Activated CD8-positive, alpha-beta T cell treated with anti-CD3 and anti-CD28 coated beads, Interleukin-2, amount 10 ng/mL, durations not matched to agents 7 days and 5 days (primary cell): ENCODE measurements at regions not wholly inside any gene's neighbourhood (a gene's known extent, or its start where the extent isn't known, plus 50 kb on each side); places are given as distances from the start of the nearest gene placed in this dataset.

Experiments used
- ATAC-seq: fragments of 150-1000 bp; cut with Tn5 transposase; one replicate; pipeline ENCODE4 v1.10.0; 2021; ENCODE audit warnings: moderate library complexity
- CTCF ChIA-PET: fragments of 350-600 bp; sonication (Branson Sonifier 250); formaldehyde crosslinking; loops from one replicate; lab custom pipeline; 2021; ENCODE audit warnings: antibody characterized with exemption; lab: Charles Lee
- POLR2A ChIA-PET: fragments of 350-600 bp; sonication (Branson Sonifier 250); formaldehyde crosslinking; loops from one replicate; lab custom pipeline; 2021; ENCODE audit warnings: antibody characterized with exemption; lab: Charles Lee
- DNase-seq: peaks from one replicate; pipeline ENCODE4 v3.0.0-alpha.2; 2020
- H3K27ac Mint-ChIP-seq: one replicate; pipeline ENCODE4 v1.8.0; 2021; ENCODE audit warnings: mild to moderate bottlenecking, mixed read lengths
- H3K27me3 Mint-ChIP-seq: one replicate; pipeline ENCODE4 v1.8.0; 2021; ENCODE audit warnings: low read depth, mixed read lengths
- H3K36me3 Mint-ChIP-seq: one replicate; pipeline ENCODE4 v1.8.0; 2021; ENCODE audit warnings: low read depth, mixed read lengths
- H3K4me1 Mint-ChIP-seq: one replicate; pipeline ENCODE4 v1.8.0; 2021; ENCODE audit warnings: low read depth, mixed read lengths
- H3K4me3 Mint-ChIP-seq: one replicate; pipeline ENCODE4 v1.8.0; 2021; ENCODE audit warnings: mild to moderate bottlenecking, mixed read lengths
- H3K9me3 Mint-ChIP-seq: one replicate; pipeline ENCODE4 v1.8.0; 2022; ENCODE audit warnings: mixed read lengths; ENCODE audit not compliant: insufficient read depth

- ATAC-seq (no peak), DNase-seq (no peak)
- no peaks in the 10 kb centered on the region for H3K27me3 Mint-ChIP-seq
- no peaks in the 10 kb centered on the region for H3K4me1 Mint-ChIP-seq
- no peak overlapping the region for H3K4me3 Mint-ChIP-seq
- POLR2A ChIA-PET: no interaction called here
- H3K36me3 Mint-ChIP-seq: no peaks in the 10 kb centered on the region
- CTCF ChIA-PET: interaction anchor here (0.9 kb wide), 1 partner anchor 305 kb away, joined by 3 read pairs; no protein-coding TSS in a partner anchor
- no peaks in the 10 kb centered on the region for H3K9me3 Mint-ChIP-seq
- H3K27ac Mint-ChIP-seq: no peak overlapping the region
Observed at GRCh38 chr12:85562765-85563164, 273.4 kb downstream of the RASSF9 start.

GRCh38 chr12:85564786-85565185 is 271.4 kb downstream of the RASSF9 start:
- no peak overlapping the region for H3K27ac Mint-ChIP-seq
- DNase-seq (no peak), ATAC-seq (no peak)
- H3K36me3 Mint-ChIP-seq: no peaks in the 10 kb centered on the region
- H3K9me3 Mint-ChIP-seq: no peaks in the 10 kb centered on the region
- no peaks in the 10 kb centered on the region for H3K4me1 Mint-ChIP-seq
- ChIA-PET CTCF (no interaction called here), POLR2A (no interaction called here)
- no peak overlapping the region for H3K4me3 Mint-ChIP-seq
- no peaks in the 10 kb centered on the region for H3K27me3 Mint-ChIP-seq

DNA sequence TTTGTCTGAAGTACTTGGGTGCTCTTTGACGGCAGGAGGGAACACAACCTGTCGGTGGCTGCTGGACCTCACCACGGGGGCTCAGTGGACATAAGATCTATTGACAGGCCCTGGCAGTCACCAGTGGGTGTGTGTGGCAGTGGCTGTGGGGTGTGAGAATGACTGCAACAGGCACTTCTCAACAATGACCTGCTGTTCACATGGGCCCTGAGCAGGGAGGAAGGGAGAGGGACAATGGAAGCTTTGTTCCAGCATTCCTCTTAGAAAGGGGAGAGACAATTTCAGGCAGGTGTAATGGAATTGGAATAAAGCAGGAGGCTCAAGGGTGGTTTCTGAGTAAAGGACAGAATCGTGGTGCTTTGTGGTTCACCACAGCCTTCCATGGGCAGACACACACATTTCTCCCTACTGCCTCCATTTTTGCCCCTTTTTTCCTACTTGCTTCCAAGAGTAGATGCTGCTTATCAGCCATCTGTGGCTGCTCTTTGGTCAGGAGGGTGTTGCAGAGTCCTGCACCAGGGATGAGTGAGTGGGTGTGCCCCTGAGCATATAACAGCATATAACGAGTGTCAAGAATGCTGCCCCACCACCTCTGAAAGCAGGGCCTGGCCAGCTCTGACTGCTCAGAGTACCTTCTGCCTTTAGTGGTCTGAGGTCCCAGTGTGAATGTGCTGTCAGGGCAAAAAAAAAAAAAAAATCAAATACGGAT is 267.7 kb downstream of the RASSF9 start:
- DNase-seq: no peak
- no peak for ATAC-seq
- H3K36me3 Mint-ChIP-seq: no peaks in the 10 kb centered on the region
- H3K27ac Mint-ChIP-seq: no peak overlapping the region
- H3K4me1 Mint-ChIP-seq: no peaks in the 10 kb centered on the region
- ChIA-PET POLR2A (no interaction called here), CTCF (no interaction called here)
- H3K9me3 Mint-ChIP-seq: no peaks in the 10 kb centered on the region
- no peak overlapping the region for H3K4me3 Mint-ChIP-seq
- H3K27me3 Mint-ChIP-seq: no peaks in the 10 kb centered on the region

DNA sequence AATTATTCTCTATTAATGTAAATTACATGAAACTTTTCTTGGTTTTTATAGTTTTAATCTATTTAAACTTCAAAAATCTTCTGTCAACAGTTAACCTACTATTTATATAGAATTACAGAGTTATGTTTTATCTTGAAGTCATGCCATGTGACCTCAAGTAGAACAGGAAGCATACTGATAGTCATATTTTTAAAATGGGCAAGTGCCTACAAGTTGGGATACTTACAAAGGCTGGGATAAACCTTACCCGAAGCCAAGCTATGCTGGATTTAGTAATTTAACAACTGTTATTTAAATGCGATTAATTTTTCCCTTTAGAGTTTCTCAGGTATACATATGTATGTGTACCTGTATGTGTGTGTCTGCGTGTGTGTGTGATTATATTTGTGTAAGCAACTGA is 266.9 kb downstream of the RASSF9 start:
- no peaks in the 10 kb centered on the region for H3K27me3 Mint-ChIP-seq
- no peaks in the 10 kb centered on the region for H3K36me3 Mint-ChIP-seq
- DNase-seq (no peak), ATAC-seq (no peak)
- no peaks in the 10 kb centered on the region for H3K9me3 Mint-ChIP-seq
- no peaks in the 10 kb centered on the region for H3K4me1 Mint-ChIP-seq
- H3K4me3 Mint-ChIP-seq: no peak overlapping the region
- POLR2A ChIA-PET: no interaction called here
- CTCF ChIA-PET: no interaction called here
- no peak overlapping the region for H3K27ac Mint-ChIP-seq

DNA sequence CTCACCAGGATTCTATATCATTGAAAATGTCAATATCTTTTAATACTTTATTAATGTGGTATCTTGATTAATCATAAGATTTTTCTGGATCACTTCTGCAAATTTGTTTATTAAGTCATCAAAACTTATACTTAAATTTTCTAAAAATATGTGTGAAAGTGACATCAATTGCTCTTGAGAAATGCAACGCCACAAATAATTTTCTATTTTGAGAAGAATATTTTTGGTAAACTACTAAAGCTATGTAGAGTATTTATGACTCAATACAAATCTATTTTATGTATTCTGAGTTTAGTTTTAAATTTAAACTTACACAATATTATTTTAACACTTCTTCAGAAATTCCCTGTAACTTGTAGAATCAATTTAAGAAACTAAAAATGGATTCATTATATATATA is 263.3 kb downstream of the RASSF9 start:
- no peak overlapping the region for H3K4me3 Mint-ChIP-seq
- ATAC-seq (no peak), DNase-seq (no peak)
- H3K27me3 Mint-ChIP-seq: no peaks in the 10 kb centered on the region
- ChIA-PET CTCF (no interaction called here), POLR2A (no interaction called here)
- no peaks in the 10 kb centered on the region for H3K4me1 Mint-ChIP-seq
- no peaks in the 10 kb centered on the region for H3K9me3 Mint-ChIP-seq
- no peaks in the 10 kb centered on the region for H3K36me3 Mint-ChIP-seq
- H3K27ac Mint-ChIP-seq: no peak overlapping the region

DNA sequence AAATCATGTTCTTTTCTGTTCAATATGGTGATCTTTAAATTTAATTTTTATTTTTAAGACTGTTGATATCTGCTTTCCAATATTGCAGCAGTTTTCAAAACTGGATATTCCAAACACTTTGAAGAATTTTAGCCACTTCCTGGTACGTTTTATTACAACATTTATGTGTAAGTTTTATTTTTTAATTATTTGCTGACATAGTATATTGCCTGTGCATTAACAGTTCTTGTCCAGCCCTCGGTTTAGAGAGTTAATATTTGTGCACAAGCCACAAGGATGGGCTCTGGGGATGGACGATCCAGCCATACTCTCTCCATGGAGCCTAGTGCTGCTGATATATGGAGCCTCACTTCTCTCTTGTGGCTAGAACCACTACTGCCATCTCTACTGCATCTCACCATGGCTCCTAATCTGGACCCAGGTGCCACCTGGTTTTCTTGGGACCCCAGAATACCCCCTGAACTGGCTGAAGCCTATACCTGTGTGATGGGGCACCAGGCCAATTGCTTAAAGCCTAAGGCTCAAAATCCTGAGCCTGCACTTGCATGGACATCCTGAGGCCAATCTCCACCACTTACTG is 262.5 kb downstream of the RASSF9 start:
- H3K9me3 Mint-ChIP-seq: no peaks in the 10 kb centered on the region
- ATAC-seq (no peak), DNase-seq (no peak)
- no peak overlapping the region for H3K4me3 Mint-ChIP-seq
- ChIA-PET POLR2A (no interaction called here), CTCF (no interaction called here)
- no peaks in the 10 kb centered on the region for H3K27me3 Mint-ChIP-seq
- H3K36me3 Mint-ChIP-seq: no peaks in the 10 kb centered on the region
- H3K4me1 Mint-ChIP-seq: no peaks in the 10 kb centered on the region
- H3K27ac Mint-ChIP-seq: no peak overlapping the region

GRCh38 chr12:85574291-85574690 is 261.9 kb downstream of the RASSF9 start:
- ChIA-PET CTCF (interaction anchor here (1.3 kb wide), 1 partner anchor 293 kb away, joined by 7 read pairs; no protein-coding TSS in a partner anchor), POLR2A (no interaction called here)
- H3K27me3 Mint-ChIP-seq: no peaks in the 10 kb centered on the region
- no peaks in the 10 kb centered on the region for H3K4me1 Mint-ChIP-seq
- no peaks in the 10 kb centered on the region for H3K9me3 Mint-ChIP-seq
- no peak for DNase-seq
- H3K27ac Mint-ChIP-seq: no peak overlapping the region
- no peak overlapping the region for H3K4me3 Mint-ChIP-seq
- no peaks in the 10 kb centered on the region for H3K36me3 Mint-ChIP-seq
- ATAC-seq: no peak

GRCh38 chr12:85575120-85576096 is 260.8 kb downstream of the RASSF9 start:
- H3K36me3 Mint-ChIP-seq: no peaks in the 10 kb centered on the region
- DNase-seq: peak; percentile 40
- H3K27me3 Mint-ChIP-seq: no peaks in the 10 kb centered on the region
- POLR2A ChIA-PET: no interaction called here
- CTCF ChIA-PET: interaction anchor here (1.3 to 2.1 kb wide), 2 partner anchors 107 to 292 kb away, joined by 5 to 7 read pairs; no protein-coding TSS in a partner anchor
- H3K9me3 Mint-ChIP-seq: no peaks in the 10 kb centered on the region
- H3K4me3 Mint-ChIP-seq: no peak overlapping the region
- H3K27ac Mint-ChIP-seq: no peak overlapping the region
- H3K4me1 Mint-ChIP-seq: no peaks in the 10 kb centered on the region
- peak; percentile 75 for ATAC-seq

- ChIA-PET CTCF (interaction anchor here (1.1 kb wide), 1 partner anchor 286 kb away, joined by 4 read pairs; no protein-coding TSS in a partner anchor), POLR2A (no interaction called here)
- ATAC-seq (no peak), DNase-seq (no peak)
- Mint-ChIP-seq H3K27ac (no peak overlapping the region), H3K36me3 (no peaks in the 10 kb centered on the region), H3K27me3 (no peaks in the 10 kb centered on the region), H3K4me3 (no peak overlapping the region), H3K4me1 (no peaks in the 10 kb centered on the region), H3K9me3 (no peaks in the 10 kb centered on the region)
Observed at GRCh38 chr12:85580562-85581168, 255.5 kb downstream of the RASSF9 start.

- H3K4me3 Mint-ChIP-seq: no peak overlapping the region
- ChIA-PET POLR2A (no interaction called here), CTCF (no interaction called here)
- no peaks in the 10 kb centered on the region for H3K36me3 Mint-ChIP-seq
- H3K27me3 Mint-ChIP-seq: no peaks in the 10 kb centered on the region
- H3K4me1 Mint-ChIP-seq: no peaks in the 10 kb centered on the region
- DNase-seq (no peak), ATAC-seq (no peak)
- H3K9me3 Mint-ChIP-seq: no peaks in the 10 kb centered on the region
- no peak overlapping the region for H3K27ac Mint-ChIP-seq
Observed at GRCh38 chr12:85587158-85587557, 249.1 kb downstream of the RASSF9 start.

DNA sequence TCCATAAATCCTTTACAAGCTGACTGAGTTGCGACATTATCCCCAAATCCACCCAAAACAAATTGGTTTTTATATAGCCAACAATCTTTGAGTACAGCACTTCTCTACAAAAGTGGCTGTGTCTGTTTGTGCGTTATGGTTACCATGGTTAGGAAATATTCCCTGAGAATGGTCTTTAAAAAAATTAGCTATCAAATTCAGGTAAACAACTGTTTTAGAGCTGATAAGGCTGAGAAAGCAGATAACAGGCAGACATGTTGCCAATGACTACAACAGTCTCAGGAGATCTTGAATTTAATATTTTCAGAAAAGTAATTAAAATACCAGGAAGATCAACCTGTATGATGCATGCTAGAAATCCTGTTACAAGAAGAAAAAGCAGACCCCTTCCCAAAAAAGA is 248.0 kb downstream of the RASSF9 start:
- ATAC-seq: no peak
- POLR2A ChIA-PET: no interaction called here
- no peak for DNase-seq
- Mint-ChIP-seq H3K27ac (no peak overlapping the region), H3K36me3 (no peaks in the 10 kb centered on the region), H3K27me3 (no peaks in the 10 kb centered on the region), H3K4me3 (no peak overlapping the region), H3K4me1 (no peaks in the 10 kb centered on the region), H3K9me3 (no peaks in the 10 kb centered on the region)
- CTCF ChIA-PET: no interaction called here
